ENCODE measurements at regions not wholly inside any gene's neighbourhood (a gene's known extent, or its start where the extent isn't known, plus 50 kb on each side); places are given as distances from the start of the nearest gene placed in this dataset.
"Not testable (repeated sequence)": the region's sequence is repeated elsewhere in the genome, so short reads cannot be mapped to it uniquely, and the experiment has no call there.

DNA sequence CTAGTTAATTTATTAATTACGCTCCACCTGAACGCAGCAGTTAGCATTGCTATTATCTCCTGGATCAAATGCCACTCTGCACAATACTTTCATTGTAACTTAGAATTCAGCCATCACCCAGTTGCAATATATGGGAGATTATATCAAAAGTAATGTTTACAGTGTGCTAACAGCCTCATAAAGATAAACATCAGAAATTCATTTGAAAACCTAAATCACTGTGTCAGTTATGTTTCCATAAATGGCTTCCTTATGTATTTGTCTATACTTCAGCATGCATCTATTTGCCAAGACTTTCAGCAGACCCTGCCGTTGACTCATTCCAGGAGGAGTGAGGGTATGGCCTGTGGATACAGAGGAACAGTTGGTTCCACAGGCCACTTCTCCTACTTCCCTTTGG is 300.1 kb downstream of the TFAP2B start:
- ChIA-PET POLR2A (no interaction called here), CTCF (no interaction called here)
- no peak overlapping the region for H3K4me3 Mint-ChIP-seq
- DNase-seq: no peak
- H3K27me3 Mint-ChIP-seq: no peaks in the 10 kb centered on the region
- no peaks in the 10 kb centered on the region for H3K4me1 ChIP-seq (ENCODE audit: insufficient read depth, low read length)
- H3K36me3 ChIP-seq (ENCODE audit: insufficient read depth, low read length): no peaks in the 10 kb centered on the region
- H3K4me3 ChIP-seq (ENCODE audit: low read length): no peak overlapping the region
- H3K9me3 ChIP-seq (ENCODE audit: control insufficient read depth in 1 of 2, insufficient read depth in 1 of 2, low read length in 2 of 2): peaks cover 0 to 6% of the 10 kb centered on the region in 2 experiments
- peaks cover 9% of the 10 kb centered on the region for H3K9me3 Mint-ChIP-seq
- ATAC-seq (ENCODE audit: poor library complexity): no peak
- no peaks in the 10 kb centered on the region for H3K4me1 Mint-ChIP-seq (ENCODE audit: low read depth)
- intact Hi-C loops (cut with DNase I, micrococcal nuclease): no loop called here
- no peaks in the 10 kb centered on the region for H3K27me3 ChIP-seq (ENCODE audit: control insufficient read depth in 1 of 2, insufficient read depth in 2 of 2, low read length in 2 of 2)
- H3K27ac ChIP-seq (ENCODE audit: low read depth in 1 of 2, low read length in 2 of 2): no peak overlapping the region
- TF ChIP-seq, protein P1, sequence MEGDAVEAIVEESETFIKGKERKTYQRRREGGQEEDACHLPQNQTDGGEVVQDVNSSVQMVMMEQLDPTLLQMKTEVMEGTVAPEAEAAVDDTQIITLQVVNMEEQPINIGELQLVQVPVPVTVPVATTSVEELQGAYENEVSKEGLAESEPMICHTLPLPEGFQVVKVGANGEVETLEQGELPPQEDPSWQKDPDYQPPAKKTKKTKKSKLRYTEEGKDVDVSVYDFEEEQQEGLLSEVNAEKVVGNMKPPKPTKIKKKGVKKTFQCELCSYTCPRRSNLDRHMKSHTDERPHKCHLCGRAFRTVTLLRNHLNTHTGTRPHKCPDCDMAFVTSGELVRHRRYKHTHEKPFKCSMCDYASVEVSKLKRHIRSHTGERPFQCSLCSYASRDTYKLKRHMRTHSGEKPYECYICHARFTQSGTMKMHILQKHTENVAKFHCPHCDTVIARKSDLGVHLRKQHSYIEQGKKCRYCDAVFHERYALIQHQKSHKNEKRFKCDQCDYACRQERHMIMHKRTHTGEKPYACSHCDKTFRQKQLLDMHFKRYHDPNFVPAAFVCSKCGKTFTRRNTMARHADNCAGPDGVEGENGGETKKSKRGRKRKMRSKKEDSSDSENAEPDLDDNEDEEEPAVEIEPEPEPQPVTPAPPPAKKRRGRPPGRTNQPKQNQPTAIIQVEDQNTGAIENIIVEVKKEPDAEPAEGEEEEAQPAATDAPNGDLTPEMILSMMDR (IDR thresholded peaks at IDR 0.05): no peak
- H3K36me3 Mint-ChIP-seq (ENCODE audit: low read depth): no peaks in the 10 kb centered on the region
- no peak overlapping the region for H3K27ac Mint-ChIP-seq

DNA sequence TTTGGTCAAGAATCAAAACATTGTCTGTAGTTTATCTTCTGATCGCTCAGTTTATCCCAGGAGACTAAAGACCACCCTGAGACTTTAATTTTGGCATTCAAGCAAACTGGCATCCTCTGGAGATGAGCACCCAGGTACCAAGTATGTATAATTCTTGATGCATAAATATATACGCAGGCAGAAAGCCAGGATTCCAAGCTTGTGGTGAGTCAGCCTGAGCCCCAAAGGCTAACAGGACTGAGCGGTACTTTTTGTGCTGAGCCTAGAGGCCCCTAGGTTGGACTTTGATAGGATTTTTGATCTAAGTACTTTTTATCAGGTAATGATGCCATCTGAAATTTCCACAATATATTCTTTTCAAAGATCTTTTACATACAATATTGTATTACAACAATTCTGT is 301.3 kb downstream of the TFAP2B start:
- no peak overlapping the region for H3K4me3 Mint-ChIP-seq
- H3K36me3 Mint-ChIP-seq (ENCODE audit: low read depth): no peaks in the 10 kb centered on the region
- H3K27ac Mint-ChIP-seq: no peak overlapping the region
- H3K27me3 Mint-ChIP-seq: no peaks in the 10 kb centered on the region
- ChIA-PET CTCF (no interaction called here), POLR2A (no interaction called here)
- peaks cover 0 to 6% of the 10 kb centered on the region in 2 experiments for H3K9me3 ChIP-seq (ENCODE audit: control insufficient read depth in 1 of 2, insufficient read depth in 1 of 2, low read length in 2 of 2)
- H3K9me3 Mint-ChIP-seq: peaks cover 9% of the 10 kb centered on the region
- H3K4me3 ChIP-seq (ENCODE audit: low read length): no peak overlapping the region
- DNase-seq: no peak
- TF ChIP-seq, protein P1 (IDR thresholded peaks at IDR 0.05): no peak
- no peaks in the 10 kb centered on the region for H3K4me1 Mint-ChIP-seq (ENCODE audit: low read depth)
- H3K4me1 ChIP-seq (ENCODE audit: insufficient read depth, low read length): no peaks in the 10 kb centered on the region
- H3K36me3 ChIP-seq (ENCODE audit: insufficient read depth, low read length): no peaks in the 10 kb centered on the region
- intact Hi-C loops (cut with DNase I, micrococcal nuclease): no loop called here
- no peak for ATAC-seq (ENCODE audit: poor library complexity)
- H3K27me3 ChIP-seq (ENCODE audit: control insufficient read depth in 1 of 2, insufficient read depth in 2 of 2, low read length in 2 of 2): no peaks in the 10 kb centered on the region
- no peak overlapping the region for H3K27ac ChIP-seq (ENCODE audit: low read depth in 1 of 2, low read length in 2 of 2)

DNA sequence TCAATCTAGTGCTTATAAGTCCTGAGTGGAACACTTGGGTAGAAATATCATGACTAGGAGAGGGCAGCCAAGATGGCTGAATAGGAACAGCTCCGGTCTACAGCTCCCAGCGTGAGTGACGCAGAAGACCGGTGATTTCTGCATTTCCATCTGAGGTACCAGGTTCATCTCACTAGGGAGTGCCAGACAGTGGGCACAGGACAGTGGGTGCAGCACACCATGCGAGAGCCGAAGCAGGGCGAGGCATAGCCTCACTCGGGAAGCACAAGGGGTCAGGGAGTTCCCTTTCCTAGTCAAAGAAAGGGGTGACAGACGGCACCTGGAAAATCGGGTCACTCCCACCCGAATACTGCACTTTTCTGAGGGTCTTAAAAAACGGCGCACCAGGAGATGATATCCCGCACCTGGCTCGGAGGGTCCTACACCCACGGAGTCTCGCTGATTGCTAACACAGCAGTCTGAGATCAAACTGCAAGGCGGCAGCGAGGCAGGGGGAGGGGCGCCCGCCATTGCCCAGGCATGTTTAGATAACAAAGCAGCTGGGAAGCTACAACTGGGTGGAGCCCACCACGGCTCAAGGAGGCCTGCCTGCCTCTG is 302.8 kb downstream of the TFAP2B start:
- H3K4me3 ChIP-seq (ENCODE audit: low read length); H3K27me3 ChIP-seq (ENCODE audit: control insufficient read depth in 1 of 2, insufficient read depth in 2 of 2, low read length in 2 of 2); H3K27ac ChIP-seq (ENCODE audit: low read depth in 1 of 2, low read length in 2 of 2); DNase-seq; H3K4me1 ChIP-seq (ENCODE audit: insufficient read depth, low read length); POLR2A ChIA-PET; H3K4me3 Mint-ChIP-seq; ATAC-seq (ENCODE audit: poor library complexity); H3K36me3 ChIP-seq (ENCODE audit: insufficient read depth, low read length); H3K9me3 Mint-ChIP-seq; H3K27me3 Mint-ChIP-seq; H3K4me1 Mint-ChIP-seq (ENCODE audit: low read depth); H3K27ac Mint-ChIP-seq; H3K36me3 Mint-ChIP-seq (ENCODE audit: low read depth); CTCF ChIA-PET; intact Hi-C loops (cut with DNase I, micrococcal nuclease); H3K9me3 ChIP-seq (ENCODE audit: control insufficient read depth in 1 of 2, insufficient read depth in 1 of 2, low read length in 2 of 2): not testable (repeated sequence)

DNA sequence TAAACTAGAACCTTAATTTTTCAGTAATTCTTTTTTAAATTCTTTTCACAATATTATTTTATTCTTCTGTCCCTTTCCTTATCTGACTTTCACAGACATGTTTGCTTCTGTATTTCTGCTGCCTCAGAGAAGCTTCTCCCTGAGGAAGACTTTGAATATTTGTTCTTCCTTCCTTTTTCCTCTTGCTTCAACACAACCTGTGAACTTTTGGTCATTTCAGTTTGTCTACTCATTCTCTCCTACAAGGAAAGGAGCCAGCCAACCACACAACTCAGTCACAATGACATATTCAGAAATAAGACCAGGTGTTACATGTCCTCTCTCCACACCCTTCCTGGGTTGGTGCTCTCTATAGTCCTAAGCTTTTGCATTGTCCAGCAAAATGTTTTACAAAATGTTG is 310.4 kb downstream of the TFAP2B start:
- POLR2A ChIA-PET: no interaction called here
- Mint-ChIP-seq H3K4me3 (no peak overlapping the region), H3K4me1 (ENCODE audit: low read depth) (no peaks in the 10 kb centered on the region), H3K9me3 (peaks cover 10% of the 10 kb centered on the region), H3K27ac (no peak overlapping the region), H3K27me3 (no peaks in the 10 kb centered on the region), H3K36me3 (ENCODE audit: low read depth) (no peaks in the 10 kb centered on the region)
- ATAC-seq (ENCODE audit: poor library complexity) (no peak), DNase-seq (no peak)
- Histone ChIP-seq H3K27ac (ENCODE audit: low read depth in 1 of 2, low read length in 2 of 2) (no peak overlapping the region), H3K9me3 (ENCODE audit: control insufficient read depth in 1 of 2, insufficient read depth in 1 of 2, low read length in 2 of 2) (no peaks in the 10 kb centered on the region), H3K36me3 (ENCODE audit: insufficient read depth, low read length) (no peaks in the 10 kb centered on the region), H3K4me1 (ENCODE audit: insufficient read depth, low read length) (no peaks in the 10 kb centered on the region), H3K4me3 (ENCODE audit: low read length) (no peak overlapping the region), H3K27me3 (ENCODE audit: control insufficient read depth in 1 of 2, insufficient read depth in 2 of 2, low read length in 2 of 2) (no peaks in the 10 kb centered on the region)
- intact Hi-C loops (cut with DNase I, micrococcal nuclease): no loop called here
- CTCF ChIA-PET: no interaction called here
- TF ChIP-seq, protein P1 (IDR thresholded peaks at IDR 0.05): no peak

All from CD4-positive, alpha-beta T cell (primary cell).